COLO668 (cell line): ENCODE measurements at regions not wholly inside any gene's neighbourhood (a gene's known extent, or its start where the extent isn't known, plus 50 kb on each side); places are given as distances from the start of the nearest gene placed in this dataset.
A peak's percentile ranks its signal among the peaks of the same experiment; 100 is the strongest.

Source experiments
- DNase-seq: peaks from one replicate; lab custom pipeline; 2025; ENCODE audit not compliant: unreplicated experiment; lab: John Stamatoyannopoulos, UW

DNA sequence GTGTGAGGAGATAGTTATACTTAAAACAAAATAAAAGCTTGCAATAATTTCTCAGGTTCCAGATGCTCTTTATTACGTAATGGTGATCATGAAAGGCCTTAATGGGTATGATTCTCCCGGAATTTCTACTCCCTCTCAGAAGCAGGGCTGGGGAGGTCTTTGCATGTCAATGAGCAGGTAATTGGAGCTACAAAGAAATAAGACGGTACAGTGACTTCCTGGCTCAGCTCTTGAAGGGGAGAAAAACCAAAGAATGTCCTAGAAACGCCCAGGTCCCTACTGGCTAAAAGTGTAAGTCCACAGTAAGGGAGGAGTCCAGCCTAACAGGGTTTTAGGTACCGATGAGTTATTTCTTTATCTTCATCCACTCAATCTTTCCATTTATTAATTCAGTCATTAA is 390.9 kb downstream of the TMEM114 start:
- no peak for DNase-seq

DNA sequence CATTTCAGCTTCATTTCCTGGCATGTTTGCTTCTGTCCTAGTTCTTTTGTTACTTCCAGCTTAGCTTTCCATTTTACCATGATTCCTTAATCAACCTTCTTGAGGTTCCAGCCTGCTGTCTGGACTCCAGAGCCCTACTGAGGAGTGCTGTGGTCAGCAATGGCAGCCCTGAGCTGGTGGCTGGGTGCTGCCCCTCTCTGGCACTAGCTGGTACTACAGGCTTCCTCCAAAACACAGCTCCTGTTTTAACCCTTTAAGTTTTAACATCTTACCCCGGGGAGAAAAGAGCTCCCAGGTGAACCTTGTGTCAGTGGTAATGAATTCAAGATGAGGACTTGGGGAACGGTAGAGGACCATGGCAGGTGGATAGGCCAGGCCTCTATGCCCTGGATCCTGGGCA is 395.5 kb downstream of the TMEM114 start:
- DNase-seq: no peak

DNA sequence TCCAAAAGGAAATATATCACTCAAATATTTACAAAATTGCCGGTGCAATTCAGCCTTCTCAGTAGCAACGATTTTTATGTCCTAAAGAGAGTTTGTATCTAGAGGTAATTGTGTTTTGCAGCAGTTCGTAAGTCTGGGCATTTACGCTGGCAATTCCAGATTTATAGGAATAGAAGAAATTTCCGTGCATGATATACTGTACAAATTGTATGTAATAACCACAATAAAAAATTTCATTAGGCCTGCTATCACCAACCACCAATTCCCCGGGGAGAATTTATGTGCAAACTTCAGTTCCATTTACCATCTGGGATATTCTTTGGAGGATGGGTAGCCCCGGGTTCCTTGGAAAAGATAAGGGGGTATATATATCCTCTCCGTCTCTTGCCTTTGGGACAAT is 401.5 kb downstream of the TMEM114 start:
- no peak for DNase-seq

- DNase-seq: no peak
These were observed 402.4 kb downstream of the TMEM114 start for GRCh38 chr16:8187782-8188372.

DNA sequence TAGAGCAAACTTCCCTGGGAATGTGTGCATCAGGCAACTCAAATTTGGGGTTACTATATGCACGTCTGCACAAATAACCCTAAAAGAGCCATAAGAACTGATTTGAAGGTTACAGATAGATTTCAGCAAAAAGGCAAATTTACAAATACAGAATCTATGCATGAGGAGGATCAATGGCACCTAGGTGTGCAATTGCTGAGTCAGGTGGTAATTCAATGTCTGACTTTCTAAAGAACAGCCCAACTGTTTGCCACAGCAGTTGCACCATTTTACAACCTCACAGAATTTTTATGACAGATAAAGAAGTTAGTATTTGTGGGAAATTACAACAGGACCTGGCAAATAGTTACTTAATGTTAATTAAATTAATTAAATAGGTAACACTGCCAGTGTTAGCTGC is 405.5 kb downstream of the TMEM114 start:
- DNase-seq: no peak

DNA sequence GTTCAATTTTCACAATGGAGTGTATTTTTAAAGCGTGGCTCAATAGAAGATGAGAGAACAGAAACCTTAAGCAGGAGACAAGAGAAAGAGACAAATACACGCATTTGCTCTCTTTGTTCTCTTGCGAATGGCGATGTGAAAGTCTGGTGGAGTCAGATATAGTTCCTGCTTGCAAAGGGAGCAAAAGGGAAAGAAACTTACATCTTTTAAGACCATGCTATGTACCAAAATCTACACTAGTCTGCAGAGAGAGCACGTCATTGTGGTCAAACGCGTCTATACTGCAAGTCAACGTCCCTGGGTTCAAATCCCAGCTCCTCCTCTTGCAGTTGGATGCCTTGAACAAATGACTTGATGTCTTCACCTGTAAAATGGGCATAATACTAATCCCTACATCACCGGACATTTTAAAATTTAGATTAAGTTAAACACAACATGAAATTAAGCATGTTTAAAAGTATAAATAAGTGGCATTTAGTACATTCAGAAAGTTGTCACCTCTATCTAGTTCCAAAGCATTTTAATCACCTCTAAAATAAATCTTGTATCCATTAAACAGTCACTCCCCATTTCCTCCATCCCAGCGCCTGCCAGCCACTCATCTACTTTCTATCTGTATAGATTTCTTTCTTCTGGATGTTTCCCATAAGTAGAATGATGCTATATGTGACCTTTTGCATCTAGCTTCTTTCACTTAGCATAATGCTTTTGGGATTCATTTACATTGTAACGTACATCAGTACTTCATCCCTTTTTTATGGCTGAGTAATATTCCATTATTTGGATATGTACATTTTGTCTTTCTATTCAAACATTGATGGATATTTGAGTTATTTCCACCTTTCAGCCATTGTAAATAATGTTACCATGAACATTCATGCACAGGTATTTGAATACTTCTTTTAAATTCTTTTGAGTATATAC is 406.9 kb downstream of the TMEM114 start:
- DNase-seq: no peak

GRCh38 chr16:8182761-8183160 is 407.6 kb downstream of the TMEM114 start:
- no peak for DNase-seq

- no peak for DNase-seq
These were observed 410.7 kb downstream of the TMEM114 start for GRCh38 chr16:8179615-8180014.

DNA sequence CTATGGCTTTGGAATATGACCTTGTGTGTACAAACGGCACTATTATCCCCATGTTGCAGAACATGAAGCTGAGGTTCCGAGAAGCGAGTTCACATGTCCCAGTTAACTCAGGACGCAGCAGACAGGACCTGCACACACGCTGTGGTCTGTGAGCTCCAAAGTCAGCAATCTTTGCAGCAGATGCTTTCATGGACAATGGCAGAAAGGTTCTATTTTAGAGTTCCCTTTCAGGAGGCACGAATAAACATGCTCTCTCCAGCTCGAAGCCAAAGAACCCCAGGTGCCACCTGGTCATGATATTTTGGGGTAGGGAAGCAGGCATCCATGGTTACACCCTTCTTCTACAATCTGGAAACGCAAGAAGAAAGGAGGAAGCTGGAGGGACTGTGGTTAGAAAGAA is 412.0 kb downstream of the TMEM114 start:
- DNase-seq: no peak

DNA sequence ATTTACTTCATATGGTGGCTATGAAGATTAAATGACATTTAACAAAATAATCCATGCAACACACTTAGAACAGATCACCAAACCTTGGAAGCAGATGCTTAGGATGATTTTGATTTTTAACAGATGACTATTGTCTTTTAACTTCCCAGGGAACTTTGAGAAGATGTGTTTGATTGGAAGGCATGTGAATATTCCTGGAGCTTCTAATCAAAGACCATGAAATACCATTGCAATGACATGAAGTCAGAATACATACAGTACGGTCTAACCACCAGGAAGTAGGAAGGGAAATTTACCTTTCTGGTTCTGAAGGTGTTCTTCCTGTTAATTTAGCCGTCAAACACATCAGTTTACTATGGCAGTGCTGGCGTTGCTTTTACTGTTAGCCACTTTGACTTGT is 414.9 kb downstream of the TMEM114 start:
- DNase-seq: no peak

DNA sequence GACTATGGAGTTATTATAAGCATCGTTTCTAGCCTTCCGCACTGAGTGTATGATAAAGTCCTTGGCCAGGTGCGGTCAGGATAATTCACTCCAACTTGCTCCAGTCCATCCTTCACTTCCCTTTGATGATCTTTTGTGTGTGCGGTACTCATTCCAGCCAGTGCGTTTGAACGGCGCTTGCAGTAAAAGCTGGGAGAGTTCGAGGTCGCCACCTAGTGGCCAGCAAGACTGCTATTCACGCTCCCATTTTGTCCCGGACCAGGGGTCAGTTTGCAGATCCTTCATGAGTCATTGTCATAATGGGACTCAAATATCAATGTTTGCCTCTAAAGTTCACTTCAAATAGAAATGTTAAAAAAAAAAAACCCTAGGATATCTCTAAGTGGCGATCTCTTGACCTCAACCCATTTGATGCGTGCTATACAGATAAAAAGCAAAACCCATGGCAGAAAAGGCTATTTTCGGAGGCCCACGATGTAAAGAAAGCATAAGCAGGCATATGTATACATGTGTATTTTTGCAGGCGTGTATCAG is 417.1 kb downstream of the TMEM114 start:
- peak; percentile 73 for DNase-seq

DNA sequence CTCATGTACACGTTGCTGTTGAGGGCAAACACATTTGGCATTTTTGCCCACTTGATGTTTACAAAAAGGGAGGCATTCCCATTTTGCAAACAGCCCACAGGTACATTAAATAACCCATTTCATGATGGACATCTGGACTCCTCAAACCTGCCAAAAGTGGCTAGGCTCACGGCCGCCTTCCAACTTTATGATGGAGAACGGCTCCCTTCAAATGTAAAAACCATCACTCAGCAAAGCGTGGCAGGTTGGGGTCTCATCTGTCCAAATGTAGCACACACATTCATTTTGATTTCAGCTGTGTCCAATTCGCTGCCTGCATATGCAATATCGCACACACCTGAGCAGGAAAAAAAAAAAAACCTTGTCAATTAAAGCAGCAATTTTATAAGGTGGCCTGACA is 417.8 kb downstream of the TMEM114 start:
- no peak for DNase-seq

- no peak for DNase-seq
These were observed 422.3 kb downstream of the TMEM114 start for GRCh38 chr16:8168016-8168415.

DNA sequence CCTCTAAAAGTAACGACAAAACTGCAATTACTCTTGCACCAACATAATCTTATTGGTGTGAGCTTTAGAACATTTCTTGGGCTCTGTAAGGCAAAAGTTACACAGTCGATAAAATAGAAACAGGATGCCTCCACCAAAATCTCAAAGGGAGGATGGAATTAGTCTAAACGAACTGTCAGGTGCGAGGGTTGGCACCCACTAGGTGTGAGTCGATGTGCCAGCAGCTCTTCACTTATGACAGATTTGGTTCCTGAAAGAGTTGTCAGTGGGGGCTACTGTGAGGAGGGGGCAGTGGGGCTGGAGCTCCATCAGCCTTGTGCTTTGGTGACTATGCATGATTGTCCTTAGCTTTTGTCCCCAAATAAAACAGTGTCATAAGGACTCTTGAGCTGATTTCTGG is 422.9 kb downstream of the TMEM114 start:
- DNase-seq: no peak

DNA sequence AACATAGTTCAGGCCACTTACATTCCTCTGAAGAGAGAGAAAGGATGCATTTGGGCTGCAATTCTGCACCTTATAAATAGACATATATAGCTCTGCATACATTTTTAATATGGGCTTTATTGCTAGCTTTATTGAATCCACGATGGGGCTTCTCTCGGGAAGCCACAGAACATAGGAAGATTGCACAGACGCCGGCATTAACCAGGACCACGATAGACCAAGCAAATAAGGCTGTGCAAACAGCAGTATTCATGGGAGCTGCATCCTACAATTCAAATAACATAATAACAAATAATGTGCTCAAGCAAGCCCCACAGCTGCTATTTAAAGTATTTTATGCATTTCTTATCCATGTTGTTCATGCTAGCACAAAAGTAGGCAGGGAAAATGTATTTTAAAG is 432.3 kb downstream of the TMEM114 start:
- DNase-seq: no peak

DNA sequence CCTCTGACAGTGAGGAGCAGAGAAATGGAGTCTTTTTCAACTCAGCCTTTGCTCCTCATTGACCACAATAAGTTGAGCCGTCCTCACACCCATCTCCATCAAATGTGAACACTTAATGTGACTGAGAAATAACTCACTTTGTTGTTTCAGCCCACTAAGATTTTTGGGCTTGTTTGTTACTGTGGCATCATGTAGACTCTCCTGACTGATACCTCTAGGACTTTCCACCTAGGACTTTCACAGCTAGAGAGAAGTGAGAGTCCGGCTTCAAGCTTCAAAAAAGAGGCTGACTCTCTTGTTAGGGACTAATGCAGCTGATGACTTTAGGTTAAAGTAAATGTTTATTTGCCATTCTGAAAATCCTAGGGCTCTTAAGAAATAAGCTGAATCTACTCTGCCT is 435.0 kb downstream of the TMEM114 start:
- no peak for DNase-seq

- DNase-seq: no peak
These were observed 443.9 kb downstream of the TMEM114 start for GRCh38 chr16:8146256-8147012.

DNA sequence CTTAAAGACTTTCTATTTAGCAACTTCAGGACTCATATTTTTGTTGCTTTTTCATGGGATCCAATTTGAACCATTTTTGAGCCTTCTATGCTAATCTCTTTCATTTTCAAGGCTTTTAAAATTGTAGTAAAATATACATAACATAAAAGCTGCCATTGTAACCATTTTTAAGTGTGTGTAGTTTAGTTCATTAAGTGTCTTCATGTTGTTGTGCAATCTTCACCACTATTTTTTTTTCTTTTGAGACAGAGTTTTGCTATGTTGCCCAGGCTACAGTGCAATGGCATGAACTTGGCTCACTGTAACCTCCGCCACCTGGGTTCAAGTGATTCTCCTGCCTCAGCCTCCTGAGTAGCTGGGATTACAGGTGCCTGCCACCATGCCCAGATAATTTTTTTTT is 451.6 kb downstream of the TMEM114 start:
- no peak for DNase-seq

GRCh38 chr16:8137606-8138005 is 452.7 kb downstream of the TMEM114 start:
- no peak for DNase-seq

DNA sequence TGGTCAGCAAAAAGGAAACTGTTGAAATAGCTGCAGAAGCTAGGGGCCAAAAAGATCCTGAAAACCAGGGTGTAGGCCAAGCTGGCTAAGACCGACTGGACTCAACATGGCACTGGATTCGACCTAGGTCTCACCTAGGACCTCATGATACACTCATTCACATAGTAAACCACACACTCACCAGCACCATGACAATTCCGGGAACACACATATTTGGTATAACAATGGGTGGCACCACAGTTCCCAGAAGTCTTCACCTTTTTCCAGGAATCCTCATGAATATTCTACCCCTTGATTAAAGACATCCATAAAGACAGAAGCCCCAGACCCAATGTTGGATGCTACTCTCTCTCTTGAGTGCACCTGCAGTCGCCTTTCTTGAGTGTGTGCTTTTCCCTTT is 460.1 kb downstream of the TMEM114 start:
- DNase-seq: no peak

DNA sequence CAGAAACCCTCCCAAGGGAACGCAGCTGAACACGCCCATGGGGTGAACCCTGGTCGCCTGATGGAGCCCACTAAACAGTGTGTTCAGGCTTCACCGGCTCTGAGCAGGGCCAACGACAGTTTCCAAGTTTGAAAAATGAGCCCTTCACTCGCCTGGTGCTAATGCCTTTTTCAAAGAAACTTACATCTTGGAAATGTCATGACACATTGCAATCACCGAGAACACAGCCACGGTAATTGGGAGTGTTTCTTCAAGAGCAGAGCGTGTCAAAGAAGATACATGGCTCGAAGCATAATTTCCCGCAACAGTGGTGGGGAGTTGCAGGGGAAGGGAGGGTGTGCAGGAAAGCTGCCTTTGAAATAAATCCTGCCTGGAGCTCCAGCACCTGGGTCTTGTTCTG is 463.2 kb downstream of the TMEM114 start:
- no peak for DNase-seq

- DNase-seq: no peak
These were observed 464.0 kb downstream of the TMEM114 start for GRCh38 chr16:8126313-8126712.
